ENCODE measurements at regions not wholly inside any gene's neighbourhood (a gene's known extent, or its start where the extent isn't known, plus 50 kb on each side); places are given as distances from the start of the nearest gene placed in this dataset.

- TF ChIP-seq EZH2phosphoT487 (IDR thresholded peaks at IDR 0.05; ENCODE audit: borderline replicate concordance) = no peak
- no peak for TF ChIP-seq CTCF (conservative IDR thresholded peaks at IDR 0.05; ENCODE audit: low read length)
Measured at GRCh38 chr16:85252014-85252413, 139.7 kb upstream of the CIBAR2 start.

Data from Loucy (cell line).